Astrocyte (in vitro differentiated cells and primary cell): ENCODE measurements at regions not wholly inside any gene's neighbourhood (a gene's known extent, or its start where the extent isn't known, plus 50 kb on each side); places are given as distances from the start of the nearest gene placed in this dataset.

Experiments used
- EZH2 ChIP-seq: IDR thresholded peaks from 2 replicates; pipeline ENCODE4 v1.6.1; 2012; ENCODE audit warnings: mild to moderate bottlenecking, low read length, inconsistent platforms; ENCODE audit not compliant: insufficient read depth
- TF ChIP-seq, protein P1 (sequence below): IDR thresholded peaks from 2 replicates; pipeline ENCODE4 v1.5.1; 2011; ENCODE audit warnings: low read depth, mild to moderate bottlenecking, inconsistent platforms, low read length, moderate library complexity; ENCODE audit not compliant: insufficient read depth

DNA sequence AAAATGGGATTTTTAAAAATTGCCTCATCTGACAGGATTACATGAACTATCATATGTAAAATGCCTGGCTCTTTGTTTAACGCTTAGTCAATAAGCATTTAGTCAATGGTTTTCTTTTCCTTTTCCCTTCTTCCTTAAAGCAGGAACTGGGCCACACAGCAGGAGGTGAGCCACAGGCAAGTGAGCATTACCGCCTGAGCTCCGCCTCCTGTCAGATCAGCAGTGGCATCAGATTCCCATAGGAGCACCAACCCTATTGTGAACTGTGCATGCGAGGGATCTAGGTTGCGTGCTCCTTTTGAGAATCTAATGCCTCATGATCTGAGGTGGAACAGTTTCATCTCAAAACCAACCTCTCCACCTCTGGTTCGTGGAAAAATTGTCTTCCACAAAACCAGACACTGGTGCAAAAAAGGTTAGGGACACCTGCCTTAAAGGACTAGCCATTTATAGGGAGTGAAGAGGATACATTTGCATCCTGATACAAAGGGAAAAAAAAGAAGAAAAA is 306.1 kb downstream of the FBXW7 start:
- TF ChIP-seq, protein P1, sequence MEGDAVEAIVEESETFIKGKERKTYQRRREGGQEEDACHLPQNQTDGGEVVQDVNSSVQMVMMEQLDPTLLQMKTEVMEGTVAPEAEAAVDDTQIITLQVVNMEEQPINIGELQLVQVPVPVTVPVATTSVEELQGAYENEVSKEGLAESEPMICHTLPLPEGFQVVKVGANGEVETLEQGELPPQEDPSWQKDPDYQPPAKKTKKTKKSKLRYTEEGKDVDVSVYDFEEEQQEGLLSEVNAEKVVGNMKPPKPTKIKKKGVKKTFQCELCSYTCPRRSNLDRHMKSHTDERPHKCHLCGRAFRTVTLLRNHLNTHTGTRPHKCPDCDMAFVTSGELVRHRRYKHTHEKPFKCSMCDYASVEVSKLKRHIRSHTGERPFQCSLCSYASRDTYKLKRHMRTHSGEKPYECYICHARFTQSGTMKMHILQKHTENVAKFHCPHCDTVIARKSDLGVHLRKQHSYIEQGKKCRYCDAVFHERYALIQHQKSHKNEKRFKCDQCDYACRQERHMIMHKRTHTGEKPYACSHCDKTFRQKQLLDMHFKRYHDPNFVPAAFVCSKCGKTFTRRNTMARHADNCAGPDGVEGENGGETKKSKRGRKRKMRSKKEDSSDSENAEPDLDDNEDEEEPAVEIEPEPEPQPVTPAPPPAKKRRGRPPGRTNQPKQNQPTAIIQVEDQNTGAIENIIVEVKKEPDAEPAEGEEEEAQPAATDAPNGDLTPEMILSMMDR, result no peak
- TF ChIP-seq EZH2, result no peak
